IPS DF 6.9 (cell line): ENCODE measurements at regions not wholly inside any gene's neighbourhood (a gene's known extent, or its start where the extent isn't known, plus 50 kb on each side); places are given as distances from the start of the nearest gene placed in this dataset.
"Not testable (repeated sequence)": the region's sequence is repeated elsewhere in the genome, so short reads cannot be mapped to it uniquely, and the experiment has no call there.

ENCODE experiments used
- DNase-seq: peaks from one replicate; pipeline ENCODE4 v3.0.0-alpha.2; 2013; ENCODE audit warnings: low read depth, low spot score
- H3K27ac ChIP-seq: one replicate; pipeline ENCODE4 v1.5.1; 2013; ENCODE audit warnings: low read length, control low read depth
- H3K27me3 ChIP-seq: 2 replicates; pipeline ENCODE4 v1.6.1; 2013; ENCODE audit warnings: mild to moderate bottlenecking, low read length; ENCODE audit not compliant: control insufficient read depth, insufficient read depth
- H3K36me3 ChIP-seq: 2 replicates; pipeline ENCODE4 v1.6.1; 2013; ENCODE audit warnings: low read length; ENCODE audit not compliant: control insufficient read depth, insufficient read depth
- H3K4me1 ChIP-seq: 2 replicates; pipeline ENCODE4 v1.6.1; 2013; ENCODE audit warnings: low read length; ENCODE audit not compliant: control insufficient read depth, insufficient read depth
- H3K4me3 ChIP-seq: 2 replicates; pipeline ENCODE4 v1.5.1; 2013; ENCODE audit warnings: mild to moderate bottlenecking, low read length
- H3K9me3 ChIP-seq: 2 replicates; pipeline ENCODE4 v1.6.1; 2013; ENCODE audit warnings: low read length, inconsistent platforms; ENCODE audit not compliant: control insufficient read depth, insufficient read depth
- WGBS: extraction: QIAGEN DNeasy Blood & Tissue Kit; methylation state at CpG from one replicate; pipeline ENCODE4 v1.1.7; 2013; ENCODE audit warnings: mixed read lengths, missing lambda C conversion rate; ENCODE audit not compliant: insufficient read length, insufficient coverage; 5-methylcytosine and 5-hydroxymethylcytosine counted together

DNA sequence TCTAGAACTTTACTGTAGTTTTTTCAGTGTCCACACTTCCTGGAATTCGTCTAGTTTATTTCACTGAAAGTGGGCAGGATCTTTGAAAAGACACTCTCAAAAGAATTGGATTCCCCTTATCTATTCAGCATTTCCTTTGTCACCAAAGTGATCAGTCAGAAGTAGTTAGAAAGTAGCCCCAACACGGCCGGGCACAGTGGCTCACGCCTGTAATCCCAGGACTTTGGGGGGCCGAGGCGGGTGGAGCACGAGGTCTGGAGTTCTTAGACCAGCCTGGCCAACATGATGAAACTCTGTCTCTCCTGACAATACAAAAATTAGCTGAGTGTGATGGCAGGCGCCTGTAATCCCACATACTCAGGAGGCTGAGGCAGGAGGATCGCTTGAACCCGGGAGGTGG lies 69.0 kb upstream of the KMT2C start:
- Histone ChIP-seq H3K27me3 (no peaks in the 10 kb centered on the region), H3K36me3 (no peaks in the 10 kb centered on the region), H3K9me3 (no peaks in the 10 kb centered on the region), H3K27ac (no peak overlapping the region), H3K4me1 (no peaks in the 10 kb centered on the region; the same call in 1 of the 2 replicates), H3K4me3 (no peak overlapping the region)
- no CpG with 5 or more reads among the region's 10 CpGs for WGBS
- DNase-seq = no peak

GRCh38 chr7:152504367-152504766 lies 68.6 kb upstream of the KMT2C start:
- no CpG with 5 or more reads among the region's 3 CpGs for WGBS
- Histone ChIP-seq H3K27ac (no peak overlapping the region), H3K4me3 (no peak overlapping the region), H3K27me3 (no peaks in the 10 kb centered on the region), H3K36me3 (no peaks in the 10 kb centered on the region), H3K4me1 (no peaks in the 10 kb centered on the region; the same call in 1 of the 2 replicates), H3K9me3 (no peaks in the 10 kb centered on the region)
- DNase-seq = no peak

DNA sequence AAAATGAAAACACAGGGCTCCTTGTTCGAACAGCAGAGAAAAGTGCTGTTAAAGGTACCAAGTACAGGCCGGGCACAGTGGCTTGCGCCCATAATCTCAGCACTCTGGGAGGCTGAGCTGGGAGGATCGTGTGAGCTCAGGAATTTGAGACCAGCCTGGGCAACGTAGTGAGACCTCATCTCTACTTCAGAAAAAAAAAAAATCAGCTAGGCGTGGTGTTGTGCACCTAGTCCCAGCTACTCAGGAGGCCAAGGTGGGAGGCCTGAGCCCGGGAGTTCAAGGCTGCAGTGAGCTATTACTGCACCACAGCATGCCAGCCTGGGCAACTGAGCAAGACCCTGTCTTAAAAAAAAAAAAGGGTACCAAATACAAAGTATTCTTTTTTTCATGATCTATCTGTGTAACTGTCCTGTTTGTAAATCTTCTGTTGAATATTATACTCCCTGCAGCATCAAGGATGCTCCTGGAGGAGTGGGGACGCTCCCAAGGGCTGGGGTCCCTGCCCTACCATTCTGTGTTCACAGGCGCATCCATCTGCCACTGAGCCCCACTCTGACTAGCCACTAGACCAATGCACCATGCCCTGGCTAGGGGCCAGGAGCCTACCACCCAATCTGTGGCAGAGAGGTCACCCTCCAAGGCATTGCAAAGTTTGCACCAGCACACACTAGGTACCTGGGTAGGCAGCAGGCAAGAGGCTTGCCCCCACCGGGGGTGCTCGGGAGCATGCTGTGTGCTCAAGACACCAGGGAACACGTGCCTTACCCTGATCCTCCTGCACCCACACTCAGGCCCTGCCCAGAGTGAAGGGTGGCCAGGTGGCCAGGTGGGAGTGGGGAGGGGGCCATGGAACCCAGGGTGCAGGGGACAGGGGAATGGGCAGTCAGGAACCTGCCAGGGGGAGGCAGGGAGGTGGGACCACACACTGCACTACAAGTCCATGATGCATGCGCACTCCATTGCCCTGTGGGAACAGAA lies 67.3 kb upstream of the KMT2C start:
- DNase-seq = no peak
- H3K4me1 ChIP-seq = no peaks in the 10 kb centered on the region
- H3K4me3 ChIP-seq = no peak overlapping the region
- H3K36me3 ChIP-seq = no peaks in the 10 kb centered on the region
- no peak overlapping the region for H3K27ac ChIP-seq
- WGBS = no CpG with 5 or more reads among the region's 13 CpGs
- H3K9me3 ChIP-seq = no peaks in the 10 kb centered on the region
- H3K27me3 ChIP-seq = no peaks in the 10 kb centered on the region

DNA sequence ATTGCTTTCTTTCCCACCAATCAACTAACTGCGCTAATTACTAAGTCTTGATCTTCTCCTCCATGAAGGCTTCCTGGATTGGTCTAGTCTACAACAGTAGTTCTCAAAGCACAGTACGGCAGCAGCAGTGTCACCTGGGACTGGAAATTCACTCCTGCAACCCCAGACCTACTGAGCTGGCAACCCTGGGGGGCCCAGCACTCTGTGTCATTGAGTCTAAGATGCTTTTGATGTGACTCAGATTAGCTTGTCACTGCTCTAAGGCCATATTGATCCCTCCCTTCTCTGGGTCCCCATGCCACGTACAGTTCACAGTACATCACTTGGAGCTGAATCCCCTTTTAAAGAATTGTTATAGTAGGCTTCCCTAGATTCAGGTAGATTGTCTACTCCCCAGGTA lies 65.7 kb upstream of the KMT2C start:
- Histone ChIP-seq H3K27ac (no peak overlapping the region), H3K9me3 (no peaks in the 10 kb centered on the region), H3K4me1 (no peaks in the 10 kb centered on the region; the same call in 1 of the 2 replicates), H3K27me3 (no peaks in the 10 kb centered on the region), H3K36me3 (no peaks in the 10 kb centered on the region), H3K4me3 (no peak overlapping the region)
- DNase-seq = no peak
- no CpG with 5 or more reads among the region's 3 CpGs for WGBS

- H3K36me3 ChIP-seq, H3K27me3 ChIP-seq, H3K9me3 ChIP-seq, DNase-seq, H3K4me3 ChIP-seq, H3K27ac ChIP-seq, H3K4me1 ChIP-seq: not testable (repeated sequence)
- WGBS = no CpG with 5 or more reads among the region's 2 CpGs
Measured at GRCh38 chr7:152499969-152500368, 64.2 kb upstream of the KMT2C start.

DNA sequence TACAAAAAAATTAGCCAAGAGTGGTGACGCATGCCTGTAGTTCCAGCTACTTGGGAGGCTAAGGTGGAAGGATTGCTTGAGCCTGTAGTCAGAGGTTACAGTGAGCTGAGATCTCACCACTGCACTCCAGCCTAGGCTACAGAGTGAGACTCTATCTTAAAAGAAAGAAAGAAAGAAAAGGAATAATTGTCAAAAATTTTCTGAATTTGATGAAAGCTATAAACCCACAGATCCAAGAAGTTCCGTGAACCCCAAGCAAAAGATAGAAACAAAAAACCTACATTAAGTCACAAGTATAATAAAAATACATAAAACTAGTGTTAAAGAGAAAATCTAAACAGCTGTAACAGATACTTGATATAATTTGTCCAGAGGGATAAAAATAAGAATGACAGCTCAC lies 60.1 kb upstream of the KMT2C start:
- Histone ChIP-seq H3K27ac (no peak overlapping the region), H3K4me3 (no peak overlapping the region), H3K36me3 (no peaks in the 10 kb centered on the region), H3K4me1 (no peaks in the 10 kb centered on the region; the same call in 1 of the 2 replicates), H3K27me3 (no peaks in the 10 kb centered on the region), H3K9me3 (no peaks in the 10 kb centered on the region)
- no CpG with 5 or more reads among the region's 2 CpGs for WGBS
- no peak for DNase-seq

DNA sequence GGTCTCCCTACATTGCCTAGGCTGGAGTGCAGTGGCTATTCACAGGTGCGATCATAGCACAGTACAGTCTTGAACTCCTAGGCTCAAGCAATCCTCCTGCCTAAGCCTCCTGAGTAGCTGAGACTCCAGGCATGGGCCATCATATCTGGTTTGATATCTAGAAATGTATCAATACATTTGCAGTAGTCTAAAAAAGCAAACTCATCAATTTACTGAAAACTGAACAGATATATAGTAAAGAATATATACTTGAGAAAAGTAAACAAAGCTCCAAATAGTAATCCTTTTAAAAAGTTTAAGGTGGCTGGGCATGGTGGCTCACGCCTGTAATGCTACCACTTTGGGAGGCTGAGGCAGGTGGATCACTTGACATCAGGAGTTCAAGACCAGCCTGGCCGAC lies 57.1 kb upstream of the KMT2C start:
- H3K4me3 ChIP-seq = no peak overlapping the region
- H3K4me1 ChIP-seq = no peaks in the 10 kb centered on the region; the same call in 1 of the 2 replicates
- H3K27ac ChIP-seq = no peak overlapping the region
- H3K27me3 ChIP-seq = no peaks in the 10 kb centered on the region
- no peaks in the 10 kb centered on the region for H3K36me3 ChIP-seq
- H3K9me3 ChIP-seq = no peaks in the 10 kb centered on the region
- no peak for DNase-seq
- WGBS = no CpG with 5 or more reads among the region's 3 CpGs

DNA sequence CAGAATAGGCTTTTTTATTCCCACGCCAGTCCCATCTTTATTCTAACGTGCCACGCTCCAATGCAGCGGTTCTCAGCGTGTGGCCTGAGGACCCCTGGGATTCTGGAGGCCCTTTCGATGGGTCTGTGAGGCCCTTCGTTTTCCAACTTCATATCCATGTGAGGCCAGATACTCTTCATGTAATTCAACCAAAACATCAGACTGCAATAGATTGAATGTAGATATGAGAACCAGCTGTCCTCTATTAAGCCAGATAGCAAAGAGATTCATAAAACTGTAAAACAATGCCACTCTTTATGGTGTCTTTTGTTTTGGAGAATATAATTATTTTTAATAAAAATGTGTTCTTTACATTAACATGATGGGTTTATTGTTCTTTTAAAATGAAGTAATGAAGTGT lies 53.2 kb upstream of the KMT2C start:
- WGBS = no CpG with 5 or more reads among the region's 7 CpGs
- no peaks in the 10 kb centered on the region for H3K9me3 ChIP-seq
- H3K27me3 ChIP-seq = no peaks in the 10 kb centered on the region
- no peak overlapping the region for H3K4me3 ChIP-seq
- no peaks in the 10 kb centered on the region for H3K36me3 ChIP-seq
- H3K4me1 ChIP-seq = no peaks in the 10 kb centered on the region
- no peak overlapping the region for H3K27ac ChIP-seq
- no peak for DNase-seq

GRCh38 chr7:152486968-152487367 lies 51.2 kb upstream of the KMT2C start:
- H3K9me3 ChIP-seq = no peaks in the 10 kb centered on the region
- H3K4me3 ChIP-seq = no peak overlapping the region
- H3K36me3 ChIP-seq = no peaks in the 10 kb centered on the region
- no peak for DNase-seq
- no peak overlapping the region for H3K27ac ChIP-seq
- H3K27me3 ChIP-seq = no peaks in the 10 kb centered on the region
- H3K4me1 ChIP-seq = no peaks in the 10 kb centered on the region

DNA sequence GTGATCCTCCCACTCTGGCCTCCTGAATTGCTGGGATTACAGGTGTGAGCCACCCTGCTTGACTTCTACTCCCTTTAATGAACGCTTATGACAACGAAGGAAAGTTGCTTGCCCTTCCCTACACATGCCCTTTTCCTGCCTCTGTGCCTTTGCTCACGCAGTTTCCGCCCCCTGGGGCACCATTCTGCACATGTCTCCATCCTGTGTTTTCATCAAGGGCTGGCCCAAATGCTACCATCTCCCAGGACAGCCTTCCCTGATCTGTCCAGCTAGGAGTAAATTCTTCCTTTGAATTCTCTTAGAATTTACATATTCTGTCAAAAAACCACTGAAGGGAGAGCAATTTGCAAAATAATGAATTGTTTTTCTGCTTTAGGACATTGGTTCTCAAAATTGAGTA lies 50.0 kb upstream of the KMT2C start:
- Histone ChIP-seq H3K4me1 (no peaks in the 10 kb centered on the region), H3K27me3 (no peaks in the 10 kb centered on the region), H3K27ac (no peak overlapping the region), H3K9me3 (no peaks in the 10 kb centered on the region), H3K36me3 (no peaks in the 10 kb centered on the region), H3K4me3 (no peak overlapping the region)
- no CpG with 5 or more reads among the region's 4 CpGs for WGBS
- DNase-seq = no peak
